ENCODE measurements at regions not wholly inside any gene's neighbourhood (a gene's known extent, or its start where the extent isn't known, plus 50 kb on each side); places are given as distances from the start of the nearest gene placed in this dataset.

- Histone ChIP-seq H3K4me1 (peaks cover 3 to 32% (median 13%) of the 10 kb centered on the region in 4 donors), H3K36me3 (no peaks in the 10 kb centered on the region), H3K27me3 (no peaks in the 10 kb centered on the region), H3K4me3 (no peak overlapping the region), H3K9me3 (no peaks in the 10 kb centered on the region), H3K27ac (peak overlapping the region; percentile 51 to 82 (median 72))
- TF ChIP-seq EP300 (IDR thresholded peaks at IDR 0.05) (no peak), POLR2A (IDR thresholded peaks at IDR 0.05) (no peak)
- TF ChIP-seq, protein P1, sequence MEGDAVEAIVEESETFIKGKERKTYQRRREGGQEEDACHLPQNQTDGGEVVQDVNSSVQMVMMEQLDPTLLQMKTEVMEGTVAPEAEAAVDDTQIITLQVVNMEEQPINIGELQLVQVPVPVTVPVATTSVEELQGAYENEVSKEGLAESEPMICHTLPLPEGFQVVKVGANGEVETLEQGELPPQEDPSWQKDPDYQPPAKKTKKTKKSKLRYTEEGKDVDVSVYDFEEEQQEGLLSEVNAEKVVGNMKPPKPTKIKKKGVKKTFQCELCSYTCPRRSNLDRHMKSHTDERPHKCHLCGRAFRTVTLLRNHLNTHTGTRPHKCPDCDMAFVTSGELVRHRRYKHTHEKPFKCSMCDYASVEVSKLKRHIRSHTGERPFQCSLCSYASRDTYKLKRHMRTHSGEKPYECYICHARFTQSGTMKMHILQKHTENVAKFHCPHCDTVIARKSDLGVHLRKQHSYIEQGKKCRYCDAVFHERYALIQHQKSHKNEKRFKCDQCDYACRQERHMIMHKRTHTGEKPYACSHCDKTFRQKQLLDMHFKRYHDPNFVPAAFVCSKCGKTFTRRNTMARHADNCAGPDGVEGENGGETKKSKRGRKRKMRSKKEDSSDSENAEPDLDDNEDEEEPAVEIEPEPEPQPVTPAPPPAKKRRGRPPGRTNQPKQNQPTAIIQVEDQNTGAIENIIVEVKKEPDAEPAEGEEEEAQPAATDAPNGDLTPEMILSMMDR (IDR thresholded peaks at IDR 0.05), result no peak
- DNase-seq (ENCODE audit: low spot score in 2 of 2), result no peak
These were observed 208.6 kb upstream of the PAPPA start for GRCh38 chr9:115945009-115945431.

DNA sequence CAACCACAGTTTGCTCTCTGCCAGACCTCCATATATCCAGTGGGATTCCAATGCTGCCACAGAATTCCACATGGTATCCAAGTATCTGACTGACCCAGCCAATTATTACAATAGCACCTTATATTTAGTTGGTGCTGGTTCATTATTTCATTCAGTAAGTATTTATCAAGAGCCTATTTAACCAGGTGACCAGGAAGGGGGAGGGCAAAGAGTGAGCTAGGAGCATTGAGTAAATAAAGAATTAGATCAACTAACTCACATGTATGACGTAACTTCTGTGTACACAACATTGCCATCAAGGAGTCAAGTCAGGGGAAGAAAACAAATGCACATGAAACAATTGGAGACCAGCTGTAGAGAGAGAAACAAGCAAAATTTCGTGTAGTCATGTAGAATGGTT is 207.1 kb upstream of the PAPPA start:
- 67 to 69% methylated on average over 2 of the region's 2 CpGs for WGBS, 2 donors
- DNase-seq (ENCODE audit: low spot score in 2 of 2), result no peak

DNA sequence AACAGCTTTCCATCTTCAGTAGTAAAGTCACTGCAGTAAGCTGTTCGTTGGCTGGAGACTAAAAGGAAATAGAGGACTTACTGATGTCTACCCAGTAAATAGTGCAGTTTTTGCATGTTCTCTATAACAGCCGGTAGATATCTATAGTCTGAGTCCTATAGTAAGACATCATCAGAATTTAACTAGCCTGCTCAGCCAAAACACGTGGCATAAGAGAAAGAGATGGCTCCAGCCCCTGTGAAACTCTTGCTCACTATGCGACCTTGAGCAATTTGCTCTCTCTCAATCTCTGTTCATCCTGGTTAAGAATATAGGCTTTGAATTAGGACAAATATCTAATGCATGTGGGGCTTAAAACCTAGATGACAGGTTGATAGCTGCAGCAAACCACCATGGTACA is 201.6 kb upstream of the PAPPA start:
- no peak for DNase-seq (ENCODE audit: low spot score in 2 of 2)
- Histone ChIP-seq H3K27ac (no peak overlapping the region), H3K9me3 (no peaks in the 10 kb centered on the region), H3K36me3 (no peaks in the 10 kb centered on the region), H3K4me3 (no peak overlapping the region), H3K4me1 (no peaks in the 10 kb centered on the region), H3K27me3 (no peaks in the 10 kb centered on the region)
- TF ChIP-seq, protein P1 (IDR thresholded peaks at IDR 0.05), result no peak
- TF ChIP-seq POLR2A (IDR thresholded peaks at IDR 0.05) (no peak), EP300 (IDR thresholded peaks at IDR 0.05) (no peak)
- WGBS, 2 donors, result 78 to 80% methylated on average over 4 of the region's 4 CpGs

More for the DNA sequence above, 207.1 kb upstream of the PAPPA start:
- TF ChIP-seq POLR2A (IDR thresholded peaks at IDR 0.05) (no peak), EP300 (IDR thresholded peaks at IDR 0.05) (no peak)
- TF ChIP-seq, protein P1 (IDR thresholded peaks at IDR 0.05), result no peak
- Histone ChIP-seq H3K4me3 (no peak overlapping the region), H3K4me1 (peaks cover 3 to 32% (median 13%) of the 10 kb centered on the region in 4 donors), H3K27me3 (no peaks in the 10 kb centered on the region), H3K27ac (no peak overlapping the region), H3K9me3 (no peaks in the 10 kb centered on the region), H3K36me3 (no peaks in the 10 kb centered on the region)

DNA sequence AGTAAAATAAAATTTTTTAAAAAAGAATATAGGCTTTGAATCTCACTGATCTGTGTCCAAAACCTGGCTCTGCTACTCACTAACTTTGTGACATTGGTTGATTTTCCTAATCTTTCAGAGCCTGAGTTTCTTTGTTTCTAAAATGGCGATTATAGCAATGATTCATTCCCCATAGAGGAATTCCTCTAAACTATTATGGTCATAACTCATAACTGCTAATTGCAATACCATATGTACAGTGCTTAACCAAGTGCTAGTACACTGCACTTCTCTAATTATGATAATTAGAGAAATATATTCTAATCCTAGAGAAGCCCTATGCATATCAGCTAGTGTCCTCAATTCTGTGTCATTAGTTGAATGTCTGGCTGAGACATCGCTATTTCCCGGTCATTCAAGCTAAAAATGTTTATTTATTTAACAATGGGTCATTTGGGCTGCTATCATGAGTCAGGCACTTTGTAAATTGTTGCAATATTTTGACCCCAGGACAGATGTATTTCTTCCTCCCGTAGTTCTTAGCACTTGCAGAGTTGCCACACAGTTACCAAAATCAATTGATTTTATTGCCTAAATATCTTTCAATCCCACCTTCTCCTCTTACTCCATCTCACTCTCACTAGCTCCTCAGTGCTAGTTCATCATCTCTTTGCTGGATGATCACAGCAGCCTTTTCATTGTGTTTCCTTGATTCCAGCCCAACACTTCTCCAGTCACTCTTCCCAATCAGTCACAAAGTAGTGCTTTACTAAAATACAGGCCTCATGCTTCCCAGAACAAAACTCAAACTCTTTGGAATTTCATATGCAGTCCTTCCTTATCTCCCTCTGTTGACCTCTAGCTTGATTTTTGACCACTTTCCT is 200.9 kb upstream of the PAPPA start:
- no peak for DNase-seq (ENCODE audit: low spot score in 2 of 2)
- no peaks in the 10 kb centered on the region for H3K36me3 ChIP-seq
- 37 to 42% methylated on average over 4 of the region's 4 CpGs for WGBS, 2 donors
- no peaks in the 10 kb centered on the region for H3K9me3 ChIP-seq
- TF ChIP-seq POLR2A (IDR thresholded peaks at IDR 0.05), result no peak
- TF ChIP-seq, protein P1 (IDR thresholded peaks at IDR 0.05), result no peak
- H3K27ac ChIP-seq, result no peak overlapping the region
- no peak overlapping the region for H3K4me3 ChIP-seq
- peaks cover 0 to under 1% (median 0%) of the 10 kb centered on the region in 4 donors for H3K4me1 ChIP-seq
- no peaks in the 10 kb centered on the region for H3K27me3 ChIP-seq

DNA sequence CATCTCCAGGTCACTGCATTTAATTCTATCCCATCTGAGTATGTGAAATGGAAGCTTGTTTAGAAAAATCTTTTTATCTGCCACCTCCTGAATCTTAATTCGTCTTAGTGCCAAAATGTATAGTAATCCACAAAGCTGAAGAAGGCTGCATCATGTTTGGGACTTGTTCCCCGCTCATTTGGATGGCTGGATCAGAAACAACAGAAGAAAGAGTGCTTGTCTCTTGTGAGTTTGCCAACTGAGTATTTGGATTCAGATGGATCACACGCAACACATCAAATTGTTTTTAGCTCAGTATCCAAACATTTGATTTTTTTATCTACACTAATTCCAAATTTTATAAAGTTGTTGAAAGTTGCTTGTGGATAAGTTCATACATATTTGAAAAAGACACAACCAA is 197.2 kb upstream of the PAPPA start:
- TF ChIP-seq, protein P1 (IDR thresholded peaks at IDR 0.05), result no peak
- TF ChIP-seq EP300 (IDR thresholded peaks at IDR 0.05), result no peak
- TF ChIP-seq POLR2A (IDR thresholded peaks at IDR 0.05), result no peak
- Histone ChIP-seq H3K4me1 (peaks cover 0 to 5% (median 0%) of the 10 kb centered on the region in 4 donors), H3K27me3 (no peaks in the 10 kb centered on the region), H3K9me3 (no peaks in the 10 kb centered on the region), H3K27ac (no peak overlapping the region), H3K4me3 (no peak overlapping the region), H3K36me3 (no peaks in the 10 kb centered on the region)
- no peak for DNase-seq (ENCODE audit: low spot score in 2 of 2)
- 82 to 86% methylated on average over 3 of the region's 3 CpGs for WGBS, 2 donors

All from tibial nerve (tissue), 4 donors.